GM18520 (cell line): ENCODE measurements at regions not wholly inside any gene's neighbourhood (a gene's known extent, or its start where the extent isn't known, plus 50 kb on each side); places are given as distances from the start of the nearest gene placed in this dataset.
A peak's percentile ranks its signal among the peaks of the same experiment; 100 is the strongest.
"Not testable (repeated sequence)": the region's sequence is repeated elsewhere in the genome, so short reads cannot be mapped to it uniquely, and the experiment has no call there.

Experiments used
- ATAC-seq: cut with Tn5 transposase; IDR thresholded peaks from one replicate; pipeline ENCODE4 v1.9.1; 2021; ENCODE audit not compliant: unreplicated experiment

GRCh38 chr21:14903172-14903865 lies 161.5 kb downstream of the NRIP1 start:
- no peak for ATAC-seq

DNA sequence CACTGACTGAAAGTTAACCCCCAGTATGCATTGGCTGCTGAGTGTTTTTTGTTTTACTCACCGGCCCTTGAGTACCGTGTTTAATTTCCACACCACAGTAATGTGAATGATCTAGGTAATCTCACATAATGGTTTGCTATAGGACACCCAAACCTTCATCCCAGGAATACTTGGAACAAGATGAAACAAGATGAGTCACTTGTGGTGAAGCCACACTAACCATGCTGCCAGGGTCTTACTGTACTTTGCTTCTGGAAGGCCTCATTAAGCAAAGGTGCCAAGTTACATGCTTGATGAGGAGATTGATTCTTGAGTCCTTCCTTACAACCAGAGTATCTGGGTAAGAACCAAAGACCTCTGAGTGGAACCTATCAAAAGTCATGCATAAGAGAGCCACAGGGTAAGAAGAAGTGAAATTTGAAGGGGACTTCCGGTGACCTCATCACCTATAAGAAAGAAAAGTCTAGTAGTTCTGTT lies 163.3 kb downstream of the NRIP1 start:
- no peak for ATAC-seq

DNA sequence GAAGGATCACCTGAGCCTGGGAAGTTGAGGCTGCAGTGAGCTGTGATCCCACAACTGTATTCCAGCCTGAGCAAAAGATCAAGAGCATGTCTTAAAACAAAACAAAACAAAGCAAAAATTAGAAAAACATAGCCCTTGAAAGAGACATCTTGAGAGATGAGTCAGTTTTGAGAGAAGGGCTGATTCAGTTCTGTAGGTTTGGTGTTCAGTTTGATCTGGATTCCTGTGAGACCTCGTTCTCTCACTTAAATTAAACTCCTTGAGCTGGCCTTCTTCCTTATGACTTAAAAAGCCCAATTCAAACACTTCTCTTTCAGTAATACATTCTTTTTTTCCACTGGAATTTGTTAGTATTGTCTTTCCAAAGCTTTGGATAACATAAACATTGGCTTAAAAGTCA lies 164.2 kb downstream of the NRIP1 start:
- no peak for ATAC-seq

- ATAC-seq, result no peak
Measured at GRCh38 chr21:14900058-14900457, 164.7 kb downstream of the NRIP1 start.

GRCh38 chr21:14895792-14896191 lies 169.0 kb downstream of the NRIP1 start:
- no peak for ATAC-seq

GRCh38 chr21:14890141-14890540 lies 174.7 kb downstream of the NRIP1 start:
- ATAC-seq, result no peak

GRCh38 chr21:14889080-14889810 lies 175.6 kb downstream of the NRIP1 start:
- ATAC-seq, result no peak

GRCh38 chr21:14888202-14888601 lies 176.6 kb downstream of the NRIP1 start:
- no peak for ATAC-seq

DNA sequence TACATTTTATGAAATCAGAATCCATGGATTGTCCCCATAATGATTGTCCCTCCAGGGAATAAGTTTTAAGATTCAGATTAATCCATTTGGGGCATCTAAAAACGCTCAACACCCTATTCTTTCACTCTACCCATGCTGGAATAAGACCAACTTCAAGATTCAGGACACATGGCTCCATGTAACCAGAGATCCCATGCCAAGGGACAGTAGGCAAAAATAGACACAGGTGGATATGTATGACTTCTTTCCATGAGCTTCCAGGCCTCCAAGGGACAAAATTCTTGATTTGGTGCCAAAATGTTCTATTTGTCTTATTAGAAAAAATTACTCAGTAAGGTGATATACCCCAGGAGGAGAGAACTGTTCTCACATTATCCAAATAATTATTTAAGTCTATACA lies 178.8 kb downstream of the NRIP1 start:
- ATAC-seq, result no peak

GRCh38 chr21:14883351-14883750 lies 181.4 kb downstream of the NRIP1 start:
- ATAC-seq, result no peak

GRCh38 chr21:14882545-14882944 lies 182.3 kb downstream of the NRIP1 start:
- ATAC-seq, result not testable (repeated sequence)

DNA sequence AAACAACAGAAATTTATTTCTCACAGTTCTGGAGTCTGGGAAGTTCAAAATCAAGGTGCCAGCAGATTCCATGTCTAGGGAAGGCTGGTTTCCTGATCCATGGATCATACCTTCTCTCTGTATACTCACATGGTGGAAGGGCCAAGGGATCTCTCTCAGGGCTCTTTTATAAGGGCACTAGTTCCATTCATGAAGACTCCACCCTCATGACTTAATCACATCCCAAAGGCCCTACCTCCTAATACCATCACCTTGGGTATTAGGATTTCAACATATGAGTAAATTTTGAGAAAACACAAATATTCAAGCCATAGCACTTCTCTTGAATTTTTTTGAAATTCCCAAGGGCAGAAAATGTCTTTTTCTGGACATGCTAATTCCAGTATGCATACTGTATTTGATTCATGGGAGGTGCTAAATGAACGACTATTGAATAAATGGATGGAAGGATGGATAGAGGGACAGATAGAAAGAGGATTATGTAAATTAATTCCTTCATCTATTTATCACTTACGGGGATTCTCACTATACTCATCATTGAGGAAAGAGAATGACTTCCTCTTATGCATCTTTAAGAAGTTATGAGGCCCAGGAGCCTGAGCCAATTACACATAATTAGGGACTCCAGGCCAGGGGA lies 182.8 kb downstream of the NRIP1 start:
- no peak for ATAC-seq

DNA sequence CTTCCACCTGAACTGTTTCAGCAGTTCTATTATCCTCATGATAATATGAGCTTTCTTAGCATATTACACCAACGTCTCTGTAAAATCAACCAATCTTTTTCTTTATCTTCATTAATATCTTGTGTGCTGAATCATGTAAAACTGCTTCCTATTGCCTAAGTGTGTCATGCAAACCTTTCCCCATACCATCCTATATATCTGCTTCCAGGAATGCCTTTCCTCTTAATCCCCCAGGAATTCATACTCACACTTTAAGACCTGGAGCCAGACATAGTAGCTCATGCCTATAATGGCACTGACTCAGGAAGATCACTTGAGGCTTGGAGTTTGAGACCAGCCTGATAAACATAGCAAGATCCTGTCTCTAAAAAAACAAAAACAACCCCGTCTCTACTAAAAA lies 183.9 kb downstream of the NRIP1 start:
- ATAC-seq, result no peak

- no peak for ATAC-seq
Measured at GRCh38 chr21:14879458-14879857, 185.3 kb downstream of the NRIP1 start.

- ATAC-seq, result no peak
Measured at GRCh38 chr21:14878971-14879370, 185.8 kb downstream of the NRIP1 start.

GRCh38 chr21:14877581-14878228 lies 187.1 kb downstream of the NRIP1 start:
- peak; percentile 49 for ATAC-seq

GRCh38 chr21:14876524-14876840 lies 188.3 kb downstream of the NRIP1 start:
- no peak for ATAC-seq

DNA sequence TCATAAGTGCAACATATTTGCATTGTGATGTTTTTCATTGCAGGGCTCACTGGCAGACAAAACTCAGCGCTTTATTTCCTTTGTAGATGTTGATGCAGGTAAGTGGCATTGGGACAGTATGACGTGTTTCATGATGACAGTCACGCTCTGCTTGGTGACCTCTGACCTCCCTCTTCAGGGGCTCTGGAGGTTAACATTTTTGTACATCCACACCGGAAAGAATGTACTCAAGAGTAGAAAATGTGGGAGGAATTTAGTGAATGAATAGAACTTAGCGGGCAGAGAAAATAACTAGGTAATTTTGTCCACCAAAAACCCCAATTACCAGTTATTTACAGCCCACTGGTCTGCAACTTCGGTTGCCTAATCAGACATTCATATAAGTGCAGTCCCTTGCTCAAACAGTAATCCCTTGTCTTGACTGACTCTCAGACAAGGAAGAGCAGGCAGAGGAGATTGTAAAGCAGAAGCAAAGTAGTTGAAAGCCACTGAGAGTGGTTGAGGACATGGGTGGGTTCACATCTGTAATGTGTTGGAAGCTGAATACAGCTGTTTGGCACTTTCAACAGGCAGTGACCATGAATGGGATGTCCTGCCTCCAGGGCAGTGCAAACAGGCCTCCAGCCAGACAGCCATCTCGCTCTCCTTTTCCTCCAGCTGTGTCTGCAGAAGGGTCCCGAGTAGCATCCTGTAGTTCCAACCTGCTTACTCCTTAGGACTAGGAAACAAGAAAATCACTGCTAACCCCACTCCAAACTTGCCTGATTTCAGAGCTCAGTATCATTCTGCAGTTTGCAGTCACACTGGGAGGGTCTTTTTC lies 188.9 kb downstream of the NRIP1 start:
- peak; percentile 49 for ATAC-seq

DNA sequence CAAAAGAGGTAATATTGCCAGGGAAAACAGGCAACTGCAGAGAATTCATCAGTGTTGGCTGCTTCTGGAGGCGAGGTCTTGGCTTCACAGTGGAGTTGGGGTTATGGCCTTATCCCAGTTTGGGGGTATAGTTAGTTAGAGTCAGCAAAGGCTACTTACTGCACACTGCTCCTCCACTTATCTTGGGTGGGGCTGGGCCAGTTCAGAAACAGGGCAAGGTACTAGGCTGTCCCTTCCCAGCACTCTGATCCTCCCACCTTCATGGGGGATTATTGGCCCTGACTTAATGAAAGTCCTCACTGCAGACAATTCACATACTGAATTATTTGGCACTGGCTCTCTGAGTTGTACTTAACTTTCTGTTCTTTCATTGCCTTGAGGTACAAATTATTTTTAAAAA lies 189.6 kb downstream of the NRIP1 start:
- no peak for ATAC-seq

DNA sequence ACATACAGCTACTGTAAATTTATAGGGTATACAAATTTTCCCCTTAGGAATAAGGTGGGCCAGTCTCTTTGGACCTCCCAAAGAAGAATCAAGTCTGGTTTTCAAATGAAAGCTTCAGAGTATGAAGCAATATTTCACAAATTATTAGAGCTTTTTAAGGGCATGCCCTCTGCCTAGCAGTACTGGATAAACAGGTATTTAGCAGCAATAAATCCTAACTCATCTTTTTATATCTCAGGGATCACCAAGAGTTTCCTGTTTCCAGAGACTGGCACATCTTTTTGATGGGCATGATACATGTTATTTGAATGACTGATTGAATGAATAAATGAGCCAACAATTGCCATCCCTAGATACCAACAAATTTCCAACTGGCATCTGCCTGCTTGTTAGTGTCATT lies 190.4 kb downstream of the NRIP1 start:
- no peak for ATAC-seq

DNA sequence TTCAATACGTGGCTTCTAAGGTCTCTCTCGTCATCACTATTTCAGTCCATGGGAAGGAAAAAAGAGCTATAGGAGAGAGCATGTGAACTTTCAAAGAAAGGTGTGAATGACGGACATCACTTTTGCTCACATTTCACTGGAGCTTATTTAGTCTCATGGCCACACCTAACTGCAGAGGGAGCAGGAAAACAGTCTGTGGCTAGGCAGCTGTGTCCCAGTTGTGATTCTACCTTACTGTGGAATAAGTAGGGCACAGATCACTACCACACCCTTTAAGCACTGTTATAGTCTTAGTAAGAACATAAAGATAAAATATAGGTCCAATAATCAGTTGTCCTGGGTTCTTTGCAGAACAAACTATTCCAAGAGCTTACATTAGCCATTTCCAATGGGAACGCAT lies 192.9 kb downstream of the NRIP1 start:
- ATAC-seq, result no peak
